ENCODE measurements at regions not wholly inside any gene's neighbourhood (a gene's known extent, or its start where the extent isn't known, plus 50 kb on each side); places are given as distances from the start of the nearest gene placed in this dataset.

GRCh38 chr5:117411701-117412100, 837.1 kb upstream of the SEMA6A start:
- ChIA-PET POLR2A (no interaction called here), CTCF (no interaction called here)
- Mint-ChIP-seq H3K4me1 (peaks cover 7% of the 10 kb centered on the region), H3K27ac (no peak overlapping the region), H3K36me3 (no peaks in the 10 kb centered on the region), H3K27me3 (ENCODE audit: low read depth) (no peaks in the 10 kb centered on the region), H3K9me3 (peaks cover 10% of the 10 kb centered on the region), H3K4me3 (no peak overlapping the region)
- no peak for ATAC-seq
- DNase-seq (ENCODE audit: low spot score): no peak
- no peak for TF ChIP-seq TEAD4 (CRISPR knock-in tag; IDR thresholded peaks at IDR 0.05)
- no peak for TF ChIP-seq NFE2L1 (CRISPR knock-in tag; IDR thresholded peaks at IDR 0.05)
- TF ChIP-seq MYBL2 (CRISPR knock-in tag; IDR thresholded peaks at IDR 0.05): no peak
- TF ChIP-seq ETV6 (CRISPR knock-in tag; IDR thresholded peaks at IDR 0.05): no peak
- no peak for TF ChIP-seq ZNF219 (CRISPR knock-in tag; IDR thresholded peaks at IDR 0.05; ENCODE audit: borderline replicate concordance)
- no peak for TF ChIP-seq GABPB1 (CRISPR knock-in tag; IDR thresholded peaks at IDR 0.05)
- TF ChIP-seq ATF1 (CRISPR knock-in tag; IDR thresholded peaks at IDR 0.05): no peak
- TF ChIP-seq SOX15 (CRISPR knock-in tag; IDR thresholded peaks at IDR 0.05): no peak
- no peak for TF ChIP-seq IRF1 (CRISPR knock-in tag; IDR thresholded peaks at IDR 0.05)
- no peak for TF ChIP-seq CBFB (CRISPR knock-in tag; IDR thresholded peaks at IDR 0.05; ENCODE audit: low read depth)
- no peak for TF ChIP-seq PRDM15 (CRISPR knock-in tag; IDR thresholded peaks at IDR 0.05)
- TF ChIP-seq E2F4 (CRISPR knock-in tag; IDR thresholded peaks at IDR 0.05; ENCODE audit: borderline replicate concordance, low read depth): no peak

- H3K4me1 Mint-ChIP-seq: no peaks in the 10 kb centered on the region
- ChIA-PET CTCF (no interaction called here), POLR2A (no interaction called here)
- peaks cover 10% of the 10 kb centered on the region for H3K9me3 Mint-ChIP-seq
- H3K27me3 Mint-ChIP-seq (ENCODE audit: low read depth): no peaks in the 10 kb centered on the region
- H3K4me3 Mint-ChIP-seq: no peak overlapping the region
- H3K36me3 Mint-ChIP-seq: no peaks in the 10 kb centered on the region
- DNase-seq (ENCODE audit: low spot score) (no peak), ATAC-seq (no peak)
- no peak overlapping the region for H3K27ac Mint-ChIP-seq
- TF ChIP-seq TEAD1 (CRISPR knock-in tag; IDR thresholded peaks at IDR 0.05) (no peak), E2F4 (CRISPR knock-in tag; IDR thresholded peaks at IDR 0.05; ENCODE audit: borderline replicate concordance, low read depth) (no peak), AFF4 (CRISPR knock-in tag; IDR thresholded peaks at IDR 0.05; ENCODE audit: borderline replicate concordance) (no peak), ATF1 (CRISPR knock-in tag; IDR thresholded peaks at IDR 0.05) (no peak), CDX4 (CRISPR knock-in tag; IDR thresholded peaks at IDR 0.05; ENCODE audit: borderline replicate concordance) (no peak), FOXP4 (CRISPR knock-in tag; IDR thresholded peaks at IDR 0.05) (no peak), MYBL2 (CRISPR knock-in tag; IDR thresholded peaks at IDR 0.05) (no peak), JUN (CRISPR knock-in tag; IDR thresholded peaks at IDR 0.05) (no peak), CREM (CRISPR knock-in tag; IDR thresholded peaks at IDR 0.05) (no peak), E2F1 (CRISPR knock-in tag; IDR thresholded peaks at IDR 0.05) (no peak), FOXK1 (CRISPR knock-in tag; IDR thresholded peaks at IDR 0.05) (no peak)
Measured at GRCh38 chr5:117405197-117405596, 830.6 kb upstream of the SEMA6A start.
